GM12872 (cell line): ENCODE measurements at regions not wholly inside any gene's neighbourhood (a gene's known extent, or its start where the extent isn't known, plus 50 kb on each side); places are given as distances from the start of the nearest gene placed in this dataset.

Experiments used
- CTCF ChIP-seq: IDR thresholded peaks from 3 replicates; pipeline ENCODE4 v1.5.1; 2011; ENCODE audit warnings: low read depth, mild to moderate bottlenecking, low read length, moderate library complexity; ENCODE audit not compliant: insufficient read depth

GRCh38 chr7:41448104-41448503, 254.8 kb downstream of the INHBA start:
- TF ChIP-seq CTCF = no peak

- no peak for TF ChIP-seq CTCF
These were observed 255.3 kb downstream of the INHBA start for GRCh38 chr7:41447450-41448042.

GRCh38 chr7:41446606-41447449, 256.1 kb downstream of the INHBA start:
- TF ChIP-seq CTCF = no peak

- no peak for TF ChIP-seq CTCF
These were observed 256.9 kb downstream of the INHBA start for GRCh38 chr7:41445946-41446345.

- no peak for TF ChIP-seq CTCF
These were observed 257.5 kb downstream of the INHBA start for GRCh38 chr7:41445432-41445831.

- TF ChIP-seq CTCF = no peak
These were observed 263.4 kb downstream of the INHBA start for GRCh38 chr7:41439515-41439879.

- TF ChIP-seq CTCF = no peak
These were observed 264.0 kb downstream of the INHBA start for GRCh38 chr7:41438705-41439514.
